ENCODE measurements at regions not wholly inside any gene's neighbourhood (a gene's known extent, or its start where the extent isn't known, plus 50 kb on each side); places are given as distances from the start of the nearest gene placed in this dataset.

DNA sequence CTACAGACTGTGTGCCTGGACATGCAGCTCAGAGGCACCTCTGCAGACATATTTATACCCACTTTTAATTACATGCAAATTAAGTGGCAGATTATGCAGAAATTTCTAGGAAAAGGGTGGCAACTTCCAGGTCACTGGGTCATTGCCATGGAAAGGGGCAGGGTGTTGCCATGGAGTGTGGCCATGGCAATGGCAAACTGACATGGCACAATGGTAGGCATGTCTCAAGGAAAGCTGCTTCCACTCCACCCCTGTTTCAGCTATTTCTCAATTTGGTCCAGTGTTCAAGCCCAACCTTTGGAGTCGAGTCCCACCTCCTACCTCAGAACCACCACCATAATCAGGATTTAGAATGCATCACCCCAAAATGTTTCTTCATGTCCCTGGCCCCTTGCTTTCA, 170.7 kb upstream of the TSHZ3 start:
- Histone ChIP-seq H3K27ac (ENCODE audit: low read depth in 2 of 2, low read length in 2 of 2) (no peak overlapping the region), H3K9me3 (ENCODE audit: control insufficient read depth in 2 of 3, insufficient read depth in 1 of 3, low read length in 3 of 3) (peaks cover 0 to 5% (median 3%) of the 10 kb centered on the region in 3 donors), H3K36me3 (ENCODE audit: control insufficient read depth in 2 of 3, insufficient read depth in 3 of 3, low read length in 3 of 3) (no peaks in the 10 kb centered on the region), H3K4me3 (ENCODE audit: low read length in 3 of 3) (no peak overlapping the region), H3K27me3 (ENCODE audit: control insufficient read depth, insufficient read depth, low read length) (no peaks in the 10 kb centered on the region), H3K4me1 (ENCODE audit: control insufficient read depth in 2 of 3, insufficient read depth in 2 of 3, low read depth in 1 of 3, low read length in 3 of 3) (no peaks in the 10 kb centered on the region), H3K9ac (ENCODE audit: low read length in 3 of 3) (no peak overlapping the region)
- no peak for DNase-seq
- no peak for FAIRE-seq
- TF ChIP-seq, protein P1, sequence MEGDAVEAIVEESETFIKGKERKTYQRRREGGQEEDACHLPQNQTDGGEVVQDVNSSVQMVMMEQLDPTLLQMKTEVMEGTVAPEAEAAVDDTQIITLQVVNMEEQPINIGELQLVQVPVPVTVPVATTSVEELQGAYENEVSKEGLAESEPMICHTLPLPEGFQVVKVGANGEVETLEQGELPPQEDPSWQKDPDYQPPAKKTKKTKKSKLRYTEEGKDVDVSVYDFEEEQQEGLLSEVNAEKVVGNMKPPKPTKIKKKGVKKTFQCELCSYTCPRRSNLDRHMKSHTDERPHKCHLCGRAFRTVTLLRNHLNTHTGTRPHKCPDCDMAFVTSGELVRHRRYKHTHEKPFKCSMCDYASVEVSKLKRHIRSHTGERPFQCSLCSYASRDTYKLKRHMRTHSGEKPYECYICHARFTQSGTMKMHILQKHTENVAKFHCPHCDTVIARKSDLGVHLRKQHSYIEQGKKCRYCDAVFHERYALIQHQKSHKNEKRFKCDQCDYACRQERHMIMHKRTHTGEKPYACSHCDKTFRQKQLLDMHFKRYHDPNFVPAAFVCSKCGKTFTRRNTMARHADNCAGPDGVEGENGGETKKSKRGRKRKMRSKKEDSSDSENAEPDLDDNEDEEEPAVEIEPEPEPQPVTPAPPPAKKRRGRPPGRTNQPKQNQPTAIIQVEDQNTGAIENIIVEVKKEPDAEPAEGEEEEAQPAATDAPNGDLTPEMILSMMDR (IDR thresholded peaks at IDR 0.05; ENCODE audit: borderline replicate concordance, extremely low read depth, insufficient read depth), result no peak
- intact Hi-C loops (cut with DNase I), result no loop called here

DNA sequence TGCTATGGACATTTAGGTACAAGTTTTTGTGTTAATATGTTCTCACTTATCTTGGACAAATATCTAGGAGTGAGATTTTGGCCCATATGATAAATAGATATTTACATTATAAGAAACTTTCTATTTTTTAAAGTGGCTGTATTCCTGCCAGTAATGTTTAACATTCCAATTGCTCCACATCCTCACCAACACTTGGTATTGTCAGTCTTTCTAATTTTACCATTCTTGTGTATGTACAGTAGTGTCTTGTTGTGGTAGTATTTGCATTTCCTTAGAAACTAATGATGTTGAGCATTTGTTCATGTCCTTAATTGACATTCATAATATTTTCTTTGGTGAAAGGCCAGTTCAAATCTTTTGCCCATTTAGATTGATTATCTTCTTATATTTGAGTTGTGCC, 171.4 kb upstream of the TSHZ3 start:
- FAIRE-seq, result no peak

DNA sequence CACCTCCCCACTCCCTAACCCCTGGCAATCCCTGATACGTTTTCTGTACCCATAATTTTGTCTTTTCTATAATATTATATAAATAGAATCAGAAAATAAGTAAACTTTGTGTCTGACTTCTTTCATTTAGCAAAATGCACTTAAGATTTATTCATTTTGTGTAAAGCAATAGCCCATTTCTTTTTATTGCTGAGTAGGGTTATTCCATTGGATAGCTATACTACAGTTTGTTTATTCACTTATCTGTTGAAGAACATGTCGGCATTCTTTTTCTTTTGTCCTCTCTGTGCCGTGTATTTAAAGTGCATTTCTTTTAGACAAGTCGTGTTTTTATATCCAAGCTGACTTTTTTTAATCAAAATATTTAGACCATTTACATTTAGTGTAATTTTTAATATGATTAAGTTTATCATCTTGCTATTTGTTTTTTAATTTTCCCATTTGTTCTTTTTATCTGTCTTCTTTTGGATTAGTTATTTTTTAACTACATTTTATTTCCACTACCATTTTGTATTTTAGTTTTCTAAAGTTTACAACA, 176.4 kb upstream of the TSHZ3 start:
- FAIRE-seq (peak; percentile 88), DNase-seq (no peak)
- intact Hi-C loops (cut with DNase I), result no loop called here
- Histone ChIP-seq H3K27ac (ENCODE audit: low read depth in 2 of 2, low read length in 2 of 2) (no peak overlapping the region), H3K4me1 (ENCODE audit: control insufficient read depth in 2 of 3, insufficient read depth in 2 of 3, low read depth in 1 of 3, low read length in 3 of 3) (no peaks in the 10 kb centered on the region), H3K36me3 (ENCODE audit: control insufficient read depth in 2 of 3, insufficient read depth in 3 of 3, low read length in 3 of 3) (no peaks in the 10 kb centered on the region), H3K27me3 (ENCODE audit: control insufficient read depth, insufficient read depth, low read length) (no peaks in the 10 kb centered on the region), H3K4me3 (ENCODE audit: low read length in 3 of 3) (no peak overlapping the region), H3K9me3 (ENCODE audit: control insufficient read depth in 2 of 3, insufficient read depth in 1 of 3, low read length in 3 of 3) (peaks cover 0 to 16% (median 14%) of the 10 kb centered on the region in 3 donors), H3K9ac (ENCODE audit: low read length in 3 of 3) (no peak overlapping the region)
- TF ChIP-seq, protein P1 (IDR thresholded peaks at IDR 0.05; ENCODE audit: borderline replicate concordance, extremely low read depth, insufficient read depth), result no peak

More for the DNA sequence above, 171.4 kb upstream of the TSHZ3 start:
- no peaks in the 10 kb centered on the region for H3K27me3 ChIP-seq (ENCODE audit: control insufficient read depth, insufficient read depth, low read length)
- intact Hi-C loops (cut with DNase I), result no loop called here
- no peak overlapping the region for H3K4me3 ChIP-seq (ENCODE audit: low read length in 3 of 3)
- no peaks in the 10 kb centered on the region for H3K4me1 ChIP-seq (ENCODE audit: control insufficient read depth in 2 of 3, insufficient read depth in 2 of 3, low read depth in 1 of 3, low read length in 3 of 3)
- H3K9me3 ChIP-seq (ENCODE audit: control insufficient read depth in 2 of 3, insufficient read depth in 1 of 3, low read length in 3 of 3), result peaks cover 0 to 7% (median 5%) of the 10 kb centered on the region in 3 donors
- TF ChIP-seq, protein P1 (IDR thresholded peaks at IDR 0.05; ENCODE audit: borderline replicate concordance, extremely low read depth, insufficient read depth), result no peak
- H3K27ac ChIP-seq (ENCODE audit: low read depth in 2 of 2, low read length in 2 of 2), result no peak overlapping the region
- H3K9ac ChIP-seq (ENCODE audit: low read length in 3 of 3), result no peak overlapping the region
- no peaks in the 10 kb centered on the region for H3K36me3 ChIP-seq (ENCODE audit: control insufficient read depth in 2 of 3, insufficient read depth in 3 of 3, low read length in 3 of 3)
- DNase-seq, result no peak

DNA sequence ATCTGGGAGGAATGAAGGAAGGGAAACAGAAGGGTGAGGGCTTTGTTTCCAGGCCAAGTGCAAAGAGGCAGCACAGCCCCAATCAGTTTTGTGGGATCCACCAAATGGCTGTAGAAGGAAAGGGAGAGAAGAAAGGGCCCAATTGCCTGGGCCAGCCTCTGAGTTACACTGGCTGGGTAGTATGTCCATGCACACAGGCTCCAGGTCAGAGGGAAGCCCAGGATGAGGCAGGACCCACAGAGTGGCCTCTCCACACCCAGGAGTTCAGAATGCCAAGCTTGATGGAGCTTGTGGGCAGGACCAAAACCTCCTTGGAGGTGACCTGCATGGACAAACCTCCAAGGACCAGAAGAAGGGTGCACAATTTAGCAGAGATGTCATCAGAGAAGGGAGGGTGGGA, 178.2 kb upstream of the TSHZ3 start:
- TF ChIP-seq, protein P1 (IDR thresholded peaks at IDR 0.05; ENCODE audit: borderline replicate concordance, extremely low read depth, insufficient read depth), result no peak
- H3K9ac ChIP-seq (ENCODE audit: low read length in 3 of 3), result no peak overlapping the region
- no peaks in the 10 kb centered on the region for H3K27me3 ChIP-seq (ENCODE audit: control insufficient read depth, insufficient read depth, low read length)
- no peak overlapping the region for H3K27ac ChIP-seq (ENCODE audit: low read depth in 2 of 2, low read length in 2 of 2)
- no peaks in the 10 kb centered on the region for H3K36me3 ChIP-seq (ENCODE audit: control insufficient read depth in 2 of 3, insufficient read depth in 3 of 3, low read length in 3 of 3)
- DNase-seq, result no peak
- FAIRE-seq, result no peak
- H3K4me3 ChIP-seq (ENCODE audit: low read length in 3 of 3), result no peak overlapping the region
- no peaks in the 10 kb centered on the region for H3K4me1 ChIP-seq (ENCODE audit: control insufficient read depth in 2 of 3, insufficient read depth in 2 of 3, low read depth in 1 of 3, low read length in 3 of 3)
- peaks cover 0 to 16% (median 14%) of the 10 kb centered on the region in 3 donors for H3K9me3 ChIP-seq (ENCODE audit: control insufficient read depth in 2 of 3, insufficient read depth in 1 of 3, low read length in 3 of 3)
- intact Hi-C loops (cut with DNase I), result no loop called here

All from kidney (tissue), 13 donors.